ENCODE measurements at regions not wholly inside any gene's neighbourhood (a gene's known extent, or its start where the extent isn't known, plus 50 kb on each side); places are given as distances from the start of the nearest gene placed in this dataset.

- H2BK12ac ChIP-seq (ENCODE audit: insufficient read length, low read depth, low read length): no peak overlapping the region
- no peaks in the 10 kb centered on the region for H3K9me3 Mint-ChIP-seq
- H3K4ac ChIP-seq (ENCODE audit: low read depth, low read length): no peak overlapping the region
- no peak overlapping the region for H3K9ac ChIP-seq (ENCODE audit: extremely low read depth, insufficient read length, low read length)
- H4K8ac ChIP-seq (replicated peaks; ENCODE audit: insufficient read length, low read depth, low read length): no peak overlapping the region
- H3K27me3 ChIP-seq (ENCODE audit: insufficient read depth, low read length): no peaks in the 10 kb centered on the region
- H3T11ph ChIP-seq (ENCODE audit: low read length): no peak overlapping the region
- H2AFZ ChIP-seq (ENCODE audit: low read length): no peak overlapping the region
- no peak overlapping the region for H3K27ac ChIP-seq (ENCODE audit: insufficient read length, low read depth, low read length)
- no peaks in the 10 kb centered on the region for H4K20me1 ChIP-seq (ENCODE audit: control insufficient read depth, insufficient read depth, insufficient read length)
- H3K9me3 ChIP-seq (ENCODE audit: control insufficient read depth, low read depth, low read length): no peaks in the 10 kb centered on the region
- no peak overlapping the region for H2BK5ac ChIP-seq (ENCODE audit: insufficient read length, low read length)
- H3K23me2 ChIP-seq (ENCODE audit: insufficient read length, low read depth, low read length, poor library complexity, severe bottlenecking): no peaks in the 10 kb centered on the region
- H3K4me2 ChIP-seq (ENCODE audit: insufficient read depth, insufficient read length, low read length): no peak overlapping the region
- H3K14ac ChIP-seq (ENCODE audit: insufficient read depth, low read length): no peak overlapping the region
- H2AK5ac ChIP-seq (ENCODE audit: insufficient read length, low read length): no peak overlapping the region
- H4K91ac ChIP-seq (ENCODE audit: insufficient read length, low read depth, low read length): no peak overlapping the region
- H3K27me3 Mint-ChIP-seq (ENCODE audit: low read depth): no peaks in the 10 kb centered on the region
- no peak overlapping the region for H2BK15ac ChIP-seq (ENCODE audit: low read depth, low read length)
- no peaks in the 10 kb centered on the region for H3K79me2 ChIP-seq (ENCODE audit: insufficient read depth, low read length)
- WGBS (ENCODE audit: extremely low coverage, insufficient read length, low lambda C conversion rate): no CpG with 5 or more reads among the region's 5 CpGs
- H2BK120ac ChIP-seq (ENCODE audit: low read depth, low read length, poor library complexity, severe bottlenecking): no peak overlapping the region
- no peaks in the 10 kb centered on the region for H3K36me3 Mint-ChIP-seq (ENCODE audit: insufficient read depth in 1 of 3, low read depth in 3 of 3)
- no peak overlapping the region for H3K56ac ChIP-seq (ENCODE audit: insufficient read length, low read depth, low read length)
- H3K27ac Mint-ChIP-seq: no peak overlapping the region
- no peak overlapping the region for H2BK20ac ChIP-seq (ENCODE audit: low read depth, low read length, poor library complexity, severe bottlenecking)
- no peak overlapping the region for H3K4me3 Mint-ChIP-seq
- no peak for DNase-seq
- H3K4me1 ChIP-seq (ENCODE audit: insufficient read depth, low read length): no peaks in the 10 kb centered on the region; the same call in 1 of the 2 replicates
- H3K79me1 ChIP-seq (ENCODE audit: insufficient read depth, low read depth, low read length, poor library complexity, severe bottlenecking): no peaks in the 10 kb centered on the region
- no peak overlapping the region for H4K5ac ChIP-seq (ENCODE audit: insufficient read length, low read depth, low read length)
- H3K23ac ChIP-seq (ENCODE audit: insufficient read length, low read depth, low read length): no peak overlapping the region
- no peak overlapping the region for H3K18ac ChIP-seq (ENCODE audit: insufficient read length, low read depth, low read length)
- no peaks in the 10 kb centered on the region for H3K4me1 Mint-ChIP-seq
- no peak for TF ChIP-seq CTCF (conservative IDR thresholded peaks at IDR 0.05)
Observed at GRCh38 chr13:34521171-34521570, 420.9 kb upstream of the NBEA start.

Data from H9 (cell line).